GM20000 (cell line): ENCODE measurements at regions not wholly inside any gene's neighbourhood (a gene's known extent, or its start where the extent isn't known, plus 50 kb on each side); places are given as distances from the start of the nearest gene placed in this dataset.

Source experiments
- DNase-seq: peaks from one replicate; pipeline ENCODE4 v3.0.0; 2012; ENCODE audit warnings: low spot score
- TF ChIP-seq, protein P1 (sequence below): IDR thresholded peaks from 2 replicates; pipeline ENCODE4 v1.5.1; 2012; ENCODE audit warnings: mild to moderate bottlenecking, control low read depth; ENCODE audit errors: extremely low read depth, missing control alignments

DNA sequence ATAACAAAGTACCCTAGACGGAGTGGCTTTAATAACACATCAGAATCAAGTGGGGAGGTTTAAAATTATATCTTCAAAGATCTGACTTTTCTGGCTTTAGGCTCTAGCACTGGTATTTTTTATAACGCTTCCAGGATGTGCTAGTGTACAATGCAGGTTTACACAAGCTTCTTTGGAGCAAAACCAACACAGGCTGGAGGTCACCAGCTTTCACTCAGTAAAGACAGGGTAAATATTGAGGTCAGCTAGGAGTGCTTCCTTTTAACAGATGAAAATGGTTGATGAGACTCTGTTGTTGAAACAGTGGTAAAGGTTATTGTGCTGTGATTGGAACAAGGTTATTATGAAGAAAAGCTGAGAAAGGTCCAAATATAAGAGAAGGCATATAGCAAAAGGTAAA, 414.2 kb downstream of the TAF11L14 start:
- TF ChIP-seq, protein P1, sequence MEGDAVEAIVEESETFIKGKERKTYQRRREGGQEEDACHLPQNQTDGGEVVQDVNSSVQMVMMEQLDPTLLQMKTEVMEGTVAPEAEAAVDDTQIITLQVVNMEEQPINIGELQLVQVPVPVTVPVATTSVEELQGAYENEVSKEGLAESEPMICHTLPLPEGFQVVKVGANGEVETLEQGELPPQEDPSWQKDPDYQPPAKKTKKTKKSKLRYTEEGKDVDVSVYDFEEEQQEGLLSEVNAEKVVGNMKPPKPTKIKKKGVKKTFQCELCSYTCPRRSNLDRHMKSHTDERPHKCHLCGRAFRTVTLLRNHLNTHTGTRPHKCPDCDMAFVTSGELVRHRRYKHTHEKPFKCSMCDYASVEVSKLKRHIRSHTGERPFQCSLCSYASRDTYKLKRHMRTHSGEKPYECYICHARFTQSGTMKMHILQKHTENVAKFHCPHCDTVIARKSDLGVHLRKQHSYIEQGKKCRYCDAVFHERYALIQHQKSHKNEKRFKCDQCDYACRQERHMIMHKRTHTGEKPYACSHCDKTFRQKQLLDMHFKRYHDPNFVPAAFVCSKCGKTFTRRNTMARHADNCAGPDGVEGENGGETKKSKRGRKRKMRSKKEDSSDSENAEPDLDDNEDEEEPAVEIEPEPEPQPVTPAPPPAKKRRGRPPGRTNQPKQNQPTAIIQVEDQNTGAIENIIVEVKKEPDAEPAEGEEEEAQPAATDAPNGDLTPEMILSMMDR = no peak
- no peak for DNase-seq

DNA sequence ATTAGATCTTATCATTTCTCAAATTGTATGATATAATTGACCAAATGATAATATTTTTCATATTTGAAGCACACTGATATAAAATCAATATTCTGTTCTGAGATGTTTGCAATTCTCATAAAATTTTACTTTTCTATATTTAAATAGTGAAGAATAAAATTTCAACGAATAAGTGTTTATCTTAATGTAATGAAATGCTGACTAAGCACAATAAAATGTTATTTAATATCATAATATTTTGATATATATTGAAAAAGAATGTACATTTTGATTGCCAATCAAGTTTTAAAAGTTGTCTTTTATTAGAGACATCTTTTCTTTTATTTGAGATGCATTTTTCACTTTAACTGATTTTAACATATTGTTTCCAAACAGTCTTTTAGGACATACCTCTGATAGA, 416.1 kb downstream of the TAF11L14 start:
- TF ChIP-seq, protein P1 = no peak

DNA sequence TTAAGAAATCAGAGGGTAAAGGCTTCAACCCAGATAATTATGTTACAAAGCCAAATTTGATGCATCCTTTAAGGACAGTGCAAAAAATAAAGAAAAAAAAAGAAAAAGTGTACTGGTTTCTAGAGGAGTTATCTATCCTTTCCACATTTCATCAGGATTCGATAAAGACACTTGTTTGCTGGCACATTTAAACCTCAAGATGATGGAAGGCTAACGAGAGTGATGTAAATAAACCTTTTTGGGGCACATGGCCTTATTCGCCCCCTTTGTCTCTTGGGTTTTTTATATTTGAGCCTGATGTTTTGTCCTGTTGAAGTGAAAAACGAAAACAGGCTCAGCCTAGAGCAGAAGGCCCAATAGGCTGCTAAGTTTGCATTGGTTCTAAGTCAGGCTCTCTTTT, 416.5 kb downstream of the TAF11L14 start:
- DNase-seq = no peak
- TF ChIP-seq, protein P1 = no peak

More for the DNA sequence above, 416.1 kb downstream of the TAF11L14 start:
- DNase-seq = no peak

DNA sequence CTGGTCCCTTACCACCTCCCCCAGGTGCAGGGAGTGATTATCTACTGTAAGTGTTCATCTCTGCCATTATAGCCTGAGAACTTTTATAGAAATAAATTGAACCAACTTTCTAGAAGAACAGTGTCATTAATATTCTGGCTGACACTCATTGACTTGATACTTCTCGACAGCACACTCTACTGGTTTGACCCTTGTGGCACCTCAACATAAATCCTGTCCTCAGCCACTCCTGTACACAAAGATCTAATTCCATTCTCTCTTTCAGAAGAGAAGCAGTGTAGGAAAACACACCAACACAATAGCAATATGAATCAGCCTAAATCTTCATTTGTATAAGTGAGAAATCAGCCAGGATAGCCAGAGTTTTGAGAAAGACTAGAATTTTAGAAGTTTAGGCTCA, 417.7 kb downstream of the TAF11L14 start:
- TF ChIP-seq, protein P1 = no peak
- no peak for DNase-seq

DNA sequence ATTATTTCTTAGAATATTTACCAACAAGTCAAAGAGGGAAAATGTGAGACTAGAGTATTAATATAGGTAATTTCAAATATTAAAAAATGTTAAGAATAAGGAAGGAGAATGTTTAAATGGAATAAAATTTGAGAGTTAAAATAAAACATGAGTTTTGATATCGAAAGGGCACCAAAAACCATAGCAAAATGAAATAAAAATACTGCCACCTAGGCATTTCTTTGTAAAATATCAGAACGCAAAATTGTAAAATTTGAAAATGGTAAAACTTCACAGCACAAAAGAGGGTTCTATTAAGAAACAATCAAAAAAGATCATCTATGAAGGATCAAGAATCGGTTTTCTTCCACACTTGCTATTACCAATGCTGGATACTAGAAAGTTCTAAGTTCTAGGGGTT, 418.3 kb downstream of the TAF11L14 start:
- no peak for DNase-seq
- TF ChIP-seq, protein P1 = no peak

DNA sequence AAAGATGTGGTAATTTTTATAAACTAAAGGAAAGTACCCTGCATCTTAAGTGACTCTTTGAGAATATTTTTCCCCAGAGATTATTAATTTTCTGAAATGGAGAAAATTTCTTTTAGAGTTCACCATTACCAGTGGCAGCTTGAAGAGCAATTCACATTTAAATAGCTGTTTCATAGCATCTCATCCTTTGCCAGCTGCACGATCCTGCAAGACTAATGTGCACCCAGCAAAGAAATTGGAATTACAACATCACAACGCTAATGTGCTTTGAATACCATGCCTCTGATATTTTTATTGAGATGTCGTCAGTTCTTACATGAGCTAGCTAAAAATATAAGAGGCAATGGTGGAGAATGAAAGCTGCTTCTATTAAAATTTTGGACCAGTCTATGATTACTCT, 423.5 kb downstream of the TAF11L14 start:
- TF ChIP-seq, protein P1 = no peak
- DNase-seq = no peak

DNA sequence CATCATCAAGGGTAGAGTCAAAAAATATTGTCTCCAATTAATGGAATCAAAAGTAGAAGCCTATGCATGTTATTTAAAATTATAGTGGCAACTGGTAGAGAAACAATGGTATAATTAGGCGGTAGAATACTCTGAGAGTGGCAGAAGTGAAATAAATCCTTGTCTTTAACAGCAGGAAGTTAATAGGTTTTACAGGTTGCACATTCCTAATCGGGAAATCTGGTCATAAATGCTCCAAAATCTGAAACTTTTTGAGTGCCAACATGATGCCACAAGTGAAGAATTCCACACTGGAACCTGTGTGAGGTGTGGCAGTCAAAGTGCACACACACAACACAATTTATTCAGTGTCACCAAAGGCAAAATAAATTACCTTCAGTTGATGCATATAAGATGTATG, 433.4 kb downstream of the TAF11L14 start:
- TF ChIP-seq, protein P1 = no peak
- no peak for DNase-seq
